ENCODE measurements at regions not wholly inside any gene's neighbourhood (a gene's known extent, or its start where the extent isn't known, plus 50 kb on each side); places are given as distances from the start of the nearest gene placed in this dataset.

DNA sequence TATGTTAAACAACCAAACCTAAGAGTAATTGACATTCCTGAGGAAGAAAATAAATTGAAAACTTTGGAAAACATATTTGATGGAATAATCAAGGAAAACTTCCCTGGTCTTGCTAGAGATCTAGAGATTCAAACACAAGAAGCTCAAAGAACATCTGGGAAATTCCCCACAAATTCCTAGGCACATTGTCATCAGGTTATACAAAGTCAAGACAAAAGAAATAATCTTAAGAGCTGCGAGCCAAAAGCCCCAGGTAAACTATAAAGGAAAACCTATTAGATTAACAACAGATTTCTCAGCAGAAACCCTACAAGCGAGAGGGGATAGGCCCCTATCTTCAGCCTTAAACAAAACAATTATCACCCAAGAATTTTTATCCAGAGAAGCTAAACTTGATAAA is 1082.0 kb upstream of the IGFBP7 start:
- TF ChIP-seq, protein P1, sequence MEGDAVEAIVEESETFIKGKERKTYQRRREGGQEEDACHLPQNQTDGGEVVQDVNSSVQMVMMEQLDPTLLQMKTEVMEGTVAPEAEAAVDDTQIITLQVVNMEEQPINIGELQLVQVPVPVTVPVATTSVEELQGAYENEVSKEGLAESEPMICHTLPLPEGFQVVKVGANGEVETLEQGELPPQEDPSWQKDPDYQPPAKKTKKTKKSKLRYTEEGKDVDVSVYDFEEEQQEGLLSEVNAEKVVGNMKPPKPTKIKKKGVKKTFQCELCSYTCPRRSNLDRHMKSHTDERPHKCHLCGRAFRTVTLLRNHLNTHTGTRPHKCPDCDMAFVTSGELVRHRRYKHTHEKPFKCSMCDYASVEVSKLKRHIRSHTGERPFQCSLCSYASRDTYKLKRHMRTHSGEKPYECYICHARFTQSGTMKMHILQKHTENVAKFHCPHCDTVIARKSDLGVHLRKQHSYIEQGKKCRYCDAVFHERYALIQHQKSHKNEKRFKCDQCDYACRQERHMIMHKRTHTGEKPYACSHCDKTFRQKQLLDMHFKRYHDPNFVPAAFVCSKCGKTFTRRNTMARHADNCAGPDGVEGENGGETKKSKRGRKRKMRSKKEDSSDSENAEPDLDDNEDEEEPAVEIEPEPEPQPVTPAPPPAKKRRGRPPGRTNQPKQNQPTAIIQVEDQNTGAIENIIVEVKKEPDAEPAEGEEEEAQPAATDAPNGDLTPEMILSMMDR (conservative IDR thresholded peaks at IDR 0.05; ENCODE audit: low read depth, low read length): no peak
- no peak for TF ChIP-seq EZH2 (IDR thresholded peaks at IDR 0.05; ENCODE audit: low read length, unreplicated experiment)

Data from PC-3 (cell line).